AG09309 (cell line): ENCODE measurements at regions not wholly inside any gene's neighbourhood (a gene's known extent, or its start where the extent isn't known, plus 50 kb on each side); places are given as distances from the start of the nearest gene placed in this dataset.

Experiments used
- DNase-seq: peaks from one replicate; pipeline ENCODE4 v3.0.0-alpha.2; 2010; ENCODE audit warnings: low read depth
- H3K4me3 ChIP-seq: 2 replicates; pipeline ENCODE4 v1.5.1; 2011; ENCODE audit warnings: mild to moderate bottlenecking, low read depth, low read length, moderate library complexity; ENCODE audit not compliant: control insufficient read depth
- TF ChIP-seq, protein P1 (sequence below): IDR thresholded peaks from 2 replicates; pipeline ENCODE4 v1.5.1; 2011; ENCODE audit warnings: mild to moderate bottlenecking, low read depth, low read length, inconsistent platforms; ENCODE audit not compliant: insufficient read depth, control insufficient read depth; ENCODE audit errors: missing control alignments

DNA sequence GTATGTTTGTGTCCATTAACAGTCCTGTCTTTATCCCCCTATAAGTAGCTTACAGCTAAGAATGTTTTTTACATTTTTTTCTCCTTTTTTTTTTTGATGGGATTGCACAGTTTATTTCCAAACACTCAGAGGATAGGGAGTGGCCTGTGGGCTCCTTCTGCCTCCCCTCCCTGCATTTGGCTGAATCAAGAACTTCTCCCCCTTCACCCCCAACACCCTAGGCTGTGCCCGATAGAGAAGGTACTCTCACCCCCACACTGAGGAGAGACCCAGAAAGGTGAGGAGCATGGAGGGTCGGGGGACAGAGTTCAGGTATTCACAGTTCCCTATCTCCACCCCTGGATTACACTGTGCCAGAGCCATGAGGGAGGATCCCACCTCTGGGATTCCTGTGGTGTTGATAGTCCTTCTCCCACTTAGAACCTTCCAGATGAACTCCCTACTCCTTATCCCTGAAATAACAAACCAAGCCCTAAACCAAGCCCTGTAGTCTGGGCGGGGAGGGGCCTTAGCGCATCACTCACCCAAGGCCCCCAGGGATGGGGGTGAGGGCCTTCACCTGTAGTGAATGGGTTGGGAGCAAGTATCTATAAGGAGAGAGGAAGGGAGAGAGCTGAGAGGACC is 97.1 kb downstream of the ADAMTS15 start:
- H3K4me3 ChIP-seq, result no peak overlapping the region
- no peak for DNase-seq
- TF ChIP-seq, protein P1, sequence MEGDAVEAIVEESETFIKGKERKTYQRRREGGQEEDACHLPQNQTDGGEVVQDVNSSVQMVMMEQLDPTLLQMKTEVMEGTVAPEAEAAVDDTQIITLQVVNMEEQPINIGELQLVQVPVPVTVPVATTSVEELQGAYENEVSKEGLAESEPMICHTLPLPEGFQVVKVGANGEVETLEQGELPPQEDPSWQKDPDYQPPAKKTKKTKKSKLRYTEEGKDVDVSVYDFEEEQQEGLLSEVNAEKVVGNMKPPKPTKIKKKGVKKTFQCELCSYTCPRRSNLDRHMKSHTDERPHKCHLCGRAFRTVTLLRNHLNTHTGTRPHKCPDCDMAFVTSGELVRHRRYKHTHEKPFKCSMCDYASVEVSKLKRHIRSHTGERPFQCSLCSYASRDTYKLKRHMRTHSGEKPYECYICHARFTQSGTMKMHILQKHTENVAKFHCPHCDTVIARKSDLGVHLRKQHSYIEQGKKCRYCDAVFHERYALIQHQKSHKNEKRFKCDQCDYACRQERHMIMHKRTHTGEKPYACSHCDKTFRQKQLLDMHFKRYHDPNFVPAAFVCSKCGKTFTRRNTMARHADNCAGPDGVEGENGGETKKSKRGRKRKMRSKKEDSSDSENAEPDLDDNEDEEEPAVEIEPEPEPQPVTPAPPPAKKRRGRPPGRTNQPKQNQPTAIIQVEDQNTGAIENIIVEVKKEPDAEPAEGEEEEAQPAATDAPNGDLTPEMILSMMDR, result no peak

DNA sequence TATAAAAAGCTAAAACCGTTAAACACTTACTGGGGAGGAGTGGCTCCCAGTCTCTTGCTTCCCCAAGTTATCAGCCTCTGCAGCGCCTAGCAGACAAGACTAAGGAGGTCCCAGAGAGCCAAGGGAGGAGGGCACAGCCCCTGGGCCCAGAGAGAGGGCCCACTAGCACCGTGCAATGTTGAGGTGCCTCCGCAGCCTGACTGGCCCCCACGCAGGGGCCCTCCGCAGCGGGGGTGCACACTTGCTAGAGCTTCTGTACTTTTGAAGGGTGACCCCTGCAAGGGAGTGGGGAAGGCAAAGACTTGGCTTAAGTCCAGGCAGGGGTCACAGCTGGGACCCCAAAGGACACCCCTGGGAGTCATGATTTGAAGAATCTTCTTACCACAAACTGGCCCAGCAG is 98.0 kb downstream of the ADAMTS15 start:
- H3K4me3 ChIP-seq, result no peak overlapping the region
- no peak for DNase-seq
- TF ChIP-seq, protein P1, result no peak

DNA sequence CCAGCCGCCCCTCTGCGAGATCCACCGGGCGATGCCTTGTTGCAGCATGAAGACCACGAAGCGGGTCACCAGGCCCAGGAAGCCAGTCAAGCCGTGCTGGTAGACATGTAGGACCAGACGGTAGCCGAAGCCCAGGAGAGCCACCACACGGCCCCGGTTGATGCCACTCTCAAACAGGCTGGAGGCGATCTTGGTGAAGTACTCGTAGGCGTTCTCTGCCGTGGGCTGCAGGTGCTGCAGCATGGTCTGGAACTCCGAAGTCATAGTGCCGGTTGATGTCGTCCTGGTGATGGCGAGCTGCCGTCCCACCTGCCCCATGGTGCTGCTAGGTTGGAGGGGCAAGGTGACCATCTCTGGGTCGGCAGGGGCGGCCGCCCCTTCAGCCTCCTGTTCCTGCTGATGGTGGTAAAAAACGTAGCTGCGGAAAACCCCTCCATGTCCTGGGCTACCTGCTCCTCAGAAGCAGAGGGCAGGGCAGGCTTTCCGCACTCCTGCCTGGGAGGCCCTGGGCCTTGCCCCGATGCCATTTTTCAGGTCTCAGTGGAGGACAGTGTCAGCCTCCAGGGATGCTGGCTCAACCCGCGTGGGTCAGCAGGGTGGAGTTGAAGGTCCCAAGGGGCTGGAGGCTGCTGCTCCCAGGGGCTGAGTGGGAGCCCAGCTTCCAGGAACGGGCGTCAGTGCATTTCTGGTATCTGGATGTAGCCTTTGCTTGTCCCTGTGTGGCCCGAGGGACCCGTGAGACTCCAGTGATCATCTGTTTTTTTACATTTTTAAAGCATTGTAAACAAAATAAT is 98.7 kb downstream of the ADAMTS15 start:
- no peak for DNase-seq
- H3K4me3 ChIP-seq, result no peak overlapping the region
- TF ChIP-seq, protein P1, result no peak

DNA sequence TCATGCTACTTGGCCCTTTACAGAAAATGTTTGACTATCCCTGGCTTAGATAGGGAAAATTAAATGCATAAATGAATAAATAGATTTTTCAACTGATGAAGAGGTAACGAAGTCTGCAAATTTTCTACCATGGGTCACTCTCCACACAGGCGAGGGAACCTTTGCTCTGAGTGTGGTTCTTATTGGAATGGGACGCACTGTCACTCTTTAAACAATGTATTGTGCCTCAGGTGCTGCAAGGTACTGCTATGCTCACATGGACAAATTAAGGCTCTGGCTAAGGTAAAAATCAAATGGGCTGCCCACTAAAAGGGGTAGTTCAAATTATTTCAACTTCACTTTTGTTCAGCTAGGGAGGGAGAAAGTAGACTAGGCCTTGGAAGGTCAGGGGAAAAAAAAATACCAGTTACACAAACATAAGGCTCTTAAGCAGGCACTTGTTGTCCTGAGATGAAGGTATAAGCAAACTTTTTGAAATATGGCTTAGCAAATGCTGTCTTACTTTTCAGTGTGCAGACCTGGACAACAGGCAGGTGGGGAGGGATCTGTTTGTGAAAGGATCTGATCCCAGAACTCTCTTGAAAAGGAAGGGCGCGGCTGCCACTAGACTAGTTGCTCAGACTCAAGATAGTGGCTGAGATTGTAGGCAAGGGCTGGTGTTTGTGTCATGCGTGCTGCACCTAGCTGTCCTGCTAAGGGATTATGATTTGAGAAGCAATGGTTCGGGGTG is 99.5 kb downstream of the ADAMTS15 start:
- DNase-seq, result no peak
- TF ChIP-seq, protein P1, result no peak

DNA sequence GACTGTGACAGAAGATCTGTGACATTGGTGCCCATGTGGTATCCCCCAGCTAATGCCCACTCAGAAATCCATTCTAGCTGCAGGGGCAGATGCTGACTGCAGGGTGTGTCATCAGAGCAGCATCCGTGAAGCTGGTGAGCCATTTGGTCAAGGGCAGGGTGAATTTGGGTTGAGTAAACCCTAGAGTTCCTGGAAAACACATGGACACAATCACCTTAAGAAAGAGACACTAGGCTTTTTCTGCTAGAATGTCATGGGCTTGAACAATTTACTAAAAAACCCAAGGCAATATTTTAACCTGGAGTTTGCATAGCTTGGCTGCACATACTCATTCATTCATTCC is 100.0 kb downstream of the ADAMTS15 start:
- TF ChIP-seq, protein P1, result no peak
- no peak overlapping the region for H3K4me3 ChIP-seq
- no peak for DNase-seq

More for the DNA sequence above, 99.5 kb downstream of the ADAMTS15 start:
- H3K4me3 ChIP-seq, result no peak overlapping the region

DNA sequence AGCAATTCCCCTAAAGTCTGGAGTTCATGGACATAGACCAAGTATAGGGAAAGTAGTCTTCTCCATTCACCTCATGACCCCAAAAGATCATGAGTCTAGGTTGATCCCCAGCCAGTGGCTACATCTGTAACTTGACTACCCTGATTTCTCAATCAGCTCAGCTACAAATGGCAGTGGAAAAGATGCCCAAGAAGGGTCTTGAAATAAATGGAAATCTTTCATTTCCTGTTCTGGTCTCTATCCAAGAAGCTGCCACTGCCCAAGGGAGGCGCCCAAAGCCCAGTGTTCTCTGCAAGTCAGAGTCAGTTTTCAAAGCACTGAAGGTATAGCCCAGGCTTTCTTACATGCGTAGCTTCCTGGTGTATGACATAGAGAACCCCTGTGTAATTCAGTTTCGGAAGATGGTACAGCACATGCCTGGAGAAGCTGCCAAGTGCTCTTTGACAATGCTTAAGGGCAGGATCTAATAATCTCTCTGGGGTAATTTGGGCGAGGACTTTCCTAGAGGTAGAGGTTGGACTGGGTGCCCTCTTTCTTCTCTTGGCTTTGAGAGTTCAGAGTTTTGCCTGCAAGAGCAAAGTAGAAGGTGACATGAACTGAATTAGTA is 101.1 kb downstream of the ADAMTS15 start:
- H3K4me3 ChIP-seq, result no peak overlapping the region
- DNase-seq, result no peak
- TF ChIP-seq, protein P1, result no peak
